ENCODE measurements at regions not wholly inside any gene's neighbourhood (a gene's known extent, or its start where the extent isn't known, plus 50 kb on each side); places are given as distances from the start of the nearest gene placed in this dataset.

DNA sequence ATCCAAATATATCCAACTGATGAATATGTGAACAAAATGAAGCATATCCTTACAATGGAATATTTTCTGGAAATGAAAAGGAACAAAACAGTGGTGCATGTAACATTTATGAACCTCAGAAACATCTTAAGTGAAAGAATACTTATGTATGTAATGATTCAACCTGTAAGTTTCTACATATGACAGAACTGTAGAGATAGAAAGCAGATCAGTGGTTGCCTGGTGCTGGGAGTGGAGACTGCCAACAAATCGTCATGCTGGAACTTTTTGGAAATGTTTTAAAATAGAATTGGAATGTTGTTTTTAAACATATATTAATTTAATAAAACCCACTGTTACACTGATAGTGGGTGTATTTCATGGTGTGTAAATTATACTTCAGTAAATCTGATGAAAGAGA is 667.5 kb downstream of the RAPGEF2 start:
- TF ChIP-seq EP300 (IDR thresholded peaks at IDR 0.05) = no peak
- TF ChIP-seq, protein P1, sequence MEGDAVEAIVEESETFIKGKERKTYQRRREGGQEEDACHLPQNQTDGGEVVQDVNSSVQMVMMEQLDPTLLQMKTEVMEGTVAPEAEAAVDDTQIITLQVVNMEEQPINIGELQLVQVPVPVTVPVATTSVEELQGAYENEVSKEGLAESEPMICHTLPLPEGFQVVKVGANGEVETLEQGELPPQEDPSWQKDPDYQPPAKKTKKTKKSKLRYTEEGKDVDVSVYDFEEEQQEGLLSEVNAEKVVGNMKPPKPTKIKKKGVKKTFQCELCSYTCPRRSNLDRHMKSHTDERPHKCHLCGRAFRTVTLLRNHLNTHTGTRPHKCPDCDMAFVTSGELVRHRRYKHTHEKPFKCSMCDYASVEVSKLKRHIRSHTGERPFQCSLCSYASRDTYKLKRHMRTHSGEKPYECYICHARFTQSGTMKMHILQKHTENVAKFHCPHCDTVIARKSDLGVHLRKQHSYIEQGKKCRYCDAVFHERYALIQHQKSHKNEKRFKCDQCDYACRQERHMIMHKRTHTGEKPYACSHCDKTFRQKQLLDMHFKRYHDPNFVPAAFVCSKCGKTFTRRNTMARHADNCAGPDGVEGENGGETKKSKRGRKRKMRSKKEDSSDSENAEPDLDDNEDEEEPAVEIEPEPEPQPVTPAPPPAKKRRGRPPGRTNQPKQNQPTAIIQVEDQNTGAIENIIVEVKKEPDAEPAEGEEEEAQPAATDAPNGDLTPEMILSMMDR (IDR thresholded peaks at IDR 0.05) = no peak

Measured in esophagus muscularis mucosa (tissue), 3 donors.